ENCODE measurements at regions not wholly inside any gene's neighbourhood (a gene's known extent, or its start where the extent isn't known, plus 50 kb on each side); places are given as distances from the start of the nearest gene placed in this dataset.
"Not testable (repeated sequence)": the region's sequence is repeated elsewhere in the genome, so short reads cannot be mapped to it uniquely, and the experiment has no call there.

DNA sequence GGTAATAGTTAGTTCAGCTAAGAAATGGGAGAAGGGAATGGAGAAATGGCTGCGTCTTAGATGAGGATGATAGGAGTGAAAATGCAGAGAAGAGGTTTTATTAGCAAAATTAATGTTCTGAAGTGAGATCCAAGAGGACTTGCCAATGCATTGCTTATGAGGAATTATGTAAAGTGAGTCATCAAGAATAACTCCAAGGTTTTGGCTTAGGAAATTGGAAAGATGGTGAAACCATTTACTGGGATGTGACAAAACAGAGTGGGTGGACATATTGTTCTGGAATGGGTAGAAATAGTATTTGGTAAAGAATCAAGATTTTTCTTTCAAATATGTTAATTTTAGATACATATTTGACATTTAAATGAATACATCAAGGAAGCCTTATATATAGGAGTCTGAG lies 306.6 kb upstream of the CYRIA start:
- DNase-seq (ENCODE audit: low spot score in 2 of 2) = no peak
- no peaks in the 10 kb centered on the region for H3K36me3 ChIP-seq
- no peak overlapping the region for H3K27ac ChIP-seq
- 87 to 91% methylated on average over 1 of the region's 1 CpG for WGBS, 2 donors
- no peaks in the 10 kb centered on the region for H3K9me3 ChIP-seq
- no peaks in the 10 kb centered on the region for H3K4me1 ChIP-seq
- H3K27me3 ChIP-seq = no peaks in the 10 kb centered on the region
- H3K4me3 ChIP-seq = no peak overlapping the region
- TF ChIP-seq POLR2A (IDR thresholded peaks at IDR 0.05) (no peak), EP300 (IDR thresholded peaks at IDR 0.05) (no peak)
- TF ChIP-seq, protein P1, sequence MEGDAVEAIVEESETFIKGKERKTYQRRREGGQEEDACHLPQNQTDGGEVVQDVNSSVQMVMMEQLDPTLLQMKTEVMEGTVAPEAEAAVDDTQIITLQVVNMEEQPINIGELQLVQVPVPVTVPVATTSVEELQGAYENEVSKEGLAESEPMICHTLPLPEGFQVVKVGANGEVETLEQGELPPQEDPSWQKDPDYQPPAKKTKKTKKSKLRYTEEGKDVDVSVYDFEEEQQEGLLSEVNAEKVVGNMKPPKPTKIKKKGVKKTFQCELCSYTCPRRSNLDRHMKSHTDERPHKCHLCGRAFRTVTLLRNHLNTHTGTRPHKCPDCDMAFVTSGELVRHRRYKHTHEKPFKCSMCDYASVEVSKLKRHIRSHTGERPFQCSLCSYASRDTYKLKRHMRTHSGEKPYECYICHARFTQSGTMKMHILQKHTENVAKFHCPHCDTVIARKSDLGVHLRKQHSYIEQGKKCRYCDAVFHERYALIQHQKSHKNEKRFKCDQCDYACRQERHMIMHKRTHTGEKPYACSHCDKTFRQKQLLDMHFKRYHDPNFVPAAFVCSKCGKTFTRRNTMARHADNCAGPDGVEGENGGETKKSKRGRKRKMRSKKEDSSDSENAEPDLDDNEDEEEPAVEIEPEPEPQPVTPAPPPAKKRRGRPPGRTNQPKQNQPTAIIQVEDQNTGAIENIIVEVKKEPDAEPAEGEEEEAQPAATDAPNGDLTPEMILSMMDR (IDR thresholded peaks at IDR 0.05) = no peak

DNA sequence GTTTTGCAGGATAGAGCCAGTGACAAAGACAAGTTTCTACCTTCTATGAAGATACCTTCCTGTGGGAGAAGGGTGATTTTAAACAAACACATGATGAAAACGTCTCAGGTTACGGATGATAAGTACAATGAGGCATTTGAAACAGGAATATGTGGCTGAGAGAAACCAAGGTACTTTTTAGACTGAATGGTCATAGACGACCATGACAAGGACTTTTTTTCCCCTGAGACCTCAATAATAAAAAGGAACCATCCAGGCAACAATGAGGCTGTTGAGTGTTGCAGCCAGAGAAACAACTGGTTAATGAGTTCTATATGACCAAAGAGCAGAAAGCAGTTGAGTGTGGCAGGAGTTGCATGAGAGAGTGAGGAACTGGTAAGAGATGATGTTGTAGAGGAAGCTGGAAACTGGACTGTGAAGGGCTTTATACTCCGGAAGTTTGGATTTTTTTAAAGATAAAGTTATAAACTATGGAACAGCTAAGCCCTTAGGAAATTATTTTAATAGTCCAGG lies 306.1 kb upstream of the CYRIA start:
- 68 to 73% methylated on average over 4 of the region's 4 CpGs for WGBS, 2 donors
- H3K36me3 ChIP-seq = no peaks in the 10 kb centered on the region
- no peaks in the 10 kb centered on the region for H3K4me1 ChIP-seq
- DNase-seq (ENCODE audit: low spot score in 2 of 2) = no peak
- TF ChIP-seq POLR2A (IDR thresholded peaks at IDR 0.05) = no peak
- TF ChIP-seq EP300 (IDR thresholded peaks at IDR 0.05) = no peak
- TF ChIP-seq, protein P1 (IDR thresholded peaks at IDR 0.05) = no peak
- no peaks in the 10 kb centered on the region for H3K27me3 ChIP-seq
- no peak overlapping the region for H3K27ac ChIP-seq
- H3K9me3 ChIP-seq = no peaks in the 10 kb centered on the region
- H3K4me3 ChIP-seq = no peak overlapping the region

DNA sequence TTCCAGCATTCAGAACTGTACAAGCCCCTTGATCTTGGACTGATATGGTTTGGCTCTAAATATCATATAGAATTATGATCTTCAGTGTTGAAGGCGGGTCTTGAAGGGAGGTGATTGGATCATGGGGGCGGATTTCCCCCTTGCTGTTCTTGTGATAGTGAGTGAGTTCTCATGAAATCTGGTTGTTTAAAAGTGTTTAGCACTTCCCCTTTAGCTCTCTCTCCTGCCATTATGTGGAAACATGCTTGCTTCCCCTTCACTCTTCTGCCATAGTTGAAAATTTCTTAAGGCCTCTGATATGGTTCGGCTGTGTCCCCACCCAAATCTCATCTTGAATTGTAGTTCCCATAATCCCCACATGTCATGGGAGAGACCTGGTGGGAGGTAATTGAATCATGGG lies 305.3 kb upstream of the CYRIA start:
- H3K27me3 ChIP-seq; H3K4me3 ChIP-seq; H3K4me1 ChIP-seq; H3K27ac ChIP-seq; DNase-seq (ENCODE audit: low spot score in 2 of 2); H3K36me3 ChIP-seq; H3K9me3 ChIP-seq: not testable (repeated sequence)
- WGBS, 2 donors = 74 to 90% methylated on average over 3 of the region's 3 CpGs

DNA sequence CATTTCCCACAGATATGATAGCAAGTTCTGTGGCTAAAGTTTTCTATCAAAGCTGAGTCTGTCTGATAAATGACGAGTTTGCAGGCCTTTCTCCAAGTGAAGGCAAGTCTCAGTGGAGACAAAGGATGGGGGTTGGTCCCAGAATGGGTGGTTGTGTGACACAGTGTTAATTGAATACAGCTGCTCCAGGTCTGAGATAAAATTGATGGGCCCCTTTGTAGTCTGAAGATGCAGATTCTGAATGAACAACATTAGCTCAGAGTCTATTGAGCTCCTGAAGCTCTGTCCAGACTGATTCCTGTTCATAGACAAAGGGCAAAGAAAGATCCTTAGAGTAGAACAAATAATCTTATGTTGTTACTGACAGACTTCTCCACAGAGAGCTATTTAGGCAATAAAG lies 296.9 kb upstream of the CYRIA start:
- no peaks in the 10 kb centered on the region for H3K9me3 ChIP-seq
- H3K27me3 ChIP-seq = no peaks in the 10 kb centered on the region
- H3K4me1 ChIP-seq = no peaks in the 10 kb centered on the region
- 39 to 50% methylated on average over 1 of the region's 1 CpG for WGBS, 2 donors
- no peak overlapping the region for H3K4me3 ChIP-seq
- TF ChIP-seq EP300 (IDR thresholded peaks at IDR 0.05) (no peak), POLR2A (IDR thresholded peaks at IDR 0.05) (no peak)
- TF ChIP-seq, protein P1 (IDR thresholded peaks at IDR 0.05) = no peak
- no peak overlapping the region for H3K27ac ChIP-seq
- H3K36me3 ChIP-seq = no peaks in the 10 kb centered on the region
- DNase-seq (ENCODE audit: low spot score in 2 of 2) = no peak

GRCh38 chr2:16960579-16960978 lies 294.9 kb upstream of the CYRIA start:
- Histone ChIP-seq H3K4me1 (no peaks in the 10 kb centered on the region), H3K36me3 (no peaks in the 10 kb centered on the region), H3K27me3 (no peaks in the 10 kb centered on the region), H3K27ac (no peak overlapping the region), H3K4me3 (no peak overlapping the region), H3K9me3 (no peaks in the 10 kb centered on the region)
- no peak for DNase-seq (ENCODE audit: low spot score in 2 of 2)
- 87 to 90% methylated on average over 3 of the region's 3 CpGs for WGBS, 2 donors
- TF ChIP-seq, protein P1 (IDR thresholded peaks at IDR 0.05) = no peak
- no peak for TF ChIP-seq EP300 (IDR thresholded peaks at IDR 0.05)
- no peak for TF ChIP-seq POLR2A (IDR thresholded peaks at IDR 0.05)

GRCh38 chr2:16958266-16958665 lies 292.6 kb upstream of the CYRIA start:
- 78 to 82% methylated on average over 4 of the region's 4 CpGs for WGBS, 2 donors

More at GRCh38 chr2:16958266-16958665, 292.6 kb upstream of the CYRIA start:
- H3K4me1 ChIP-seq = no peaks in the 10 kb centered on the region
- no peak for DNase-seq (ENCODE audit: low spot score in 2 of 2)
- no peak for TF ChIP-seq EP300 (IDR thresholded peaks at IDR 0.05)
- TF ChIP-seq, protein P1 (IDR thresholded peaks at IDR 0.05) = no peak
- TF ChIP-seq POLR2A (IDR thresholded peaks at IDR 0.05) = no peak
- no peak overlapping the region for H3K4me3 ChIP-seq
- no peaks in the 10 kb centered on the region for H3K9me3 ChIP-seq
- H3K36me3 ChIP-seq = no peaks in the 10 kb centered on the region
- H3K27me3 ChIP-seq = no peaks in the 10 kb centered on the region
- H3K27ac ChIP-seq = no peak overlapping the region
